ENCODE measurements at regions not wholly inside any gene's neighbourhood (a gene's known extent, or its start where the extent isn't known, plus 50 kb on each side); places are given as distances from the start of the nearest gene placed in this dataset.

DNA sequence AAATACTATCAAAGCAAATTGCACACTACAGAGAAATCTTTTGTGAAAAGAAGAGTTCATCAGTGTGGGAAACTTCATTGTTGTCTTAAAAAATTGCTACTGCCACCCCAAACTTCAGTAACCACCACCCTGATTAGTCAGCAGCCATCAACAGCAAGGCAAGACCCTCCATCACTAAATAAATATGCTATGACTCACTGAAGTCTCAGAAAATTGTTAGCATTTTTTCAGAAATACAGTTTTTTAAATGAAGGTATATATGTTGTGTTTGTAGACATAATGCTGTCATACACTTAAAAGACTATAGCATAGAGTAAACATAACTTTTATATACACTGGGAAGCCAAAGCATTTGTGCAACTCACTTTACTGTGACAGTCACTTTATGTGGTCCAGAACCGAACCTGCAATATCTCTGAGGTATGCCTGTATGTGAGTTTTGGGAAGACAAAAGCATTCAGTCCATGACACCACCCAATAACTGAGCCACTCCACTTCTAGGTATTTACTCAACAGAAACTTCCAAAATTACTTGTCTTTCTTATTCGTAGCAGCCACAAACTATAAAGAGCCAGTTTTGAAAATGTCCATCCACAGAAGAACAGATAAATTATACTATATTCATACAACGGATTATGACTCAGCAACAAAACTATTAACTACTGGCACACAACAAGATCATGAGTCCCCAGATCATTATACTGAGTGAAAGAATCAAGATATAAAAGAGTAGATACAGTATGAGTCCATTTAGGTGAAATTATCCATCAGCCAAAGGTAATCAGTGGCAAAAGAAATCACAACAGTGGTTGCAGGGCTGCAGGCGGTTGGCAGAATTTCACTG is 649.6 kb downstream of the BCL11B start:
- TF ChIP-seq, protein P1, sequence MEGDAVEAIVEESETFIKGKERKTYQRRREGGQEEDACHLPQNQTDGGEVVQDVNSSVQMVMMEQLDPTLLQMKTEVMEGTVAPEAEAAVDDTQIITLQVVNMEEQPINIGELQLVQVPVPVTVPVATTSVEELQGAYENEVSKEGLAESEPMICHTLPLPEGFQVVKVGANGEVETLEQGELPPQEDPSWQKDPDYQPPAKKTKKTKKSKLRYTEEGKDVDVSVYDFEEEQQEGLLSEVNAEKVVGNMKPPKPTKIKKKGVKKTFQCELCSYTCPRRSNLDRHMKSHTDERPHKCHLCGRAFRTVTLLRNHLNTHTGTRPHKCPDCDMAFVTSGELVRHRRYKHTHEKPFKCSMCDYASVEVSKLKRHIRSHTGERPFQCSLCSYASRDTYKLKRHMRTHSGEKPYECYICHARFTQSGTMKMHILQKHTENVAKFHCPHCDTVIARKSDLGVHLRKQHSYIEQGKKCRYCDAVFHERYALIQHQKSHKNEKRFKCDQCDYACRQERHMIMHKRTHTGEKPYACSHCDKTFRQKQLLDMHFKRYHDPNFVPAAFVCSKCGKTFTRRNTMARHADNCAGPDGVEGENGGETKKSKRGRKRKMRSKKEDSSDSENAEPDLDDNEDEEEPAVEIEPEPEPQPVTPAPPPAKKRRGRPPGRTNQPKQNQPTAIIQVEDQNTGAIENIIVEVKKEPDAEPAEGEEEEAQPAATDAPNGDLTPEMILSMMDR (IDR thresholded peaks at IDR 0.05), result no peak
- no peak for TF ChIP-seq POLR2A (IDR thresholded peaks at IDR 0.05)
- no peak for TF ChIP-seq POLR2AphosphoS5 (IDR thresholded peaks at IDR 0.05)
- Histone ChIP-seq H3K27me3 (replicated peaks; ENCODE audit: insufficient read depth) (no peaks in the 10 kb centered on the region), H3K4me3 (no peak overlapping the region), H3K27ac (no peak overlapping the region), H3K4me1 (replicated peaks) (no peaks in the 10 kb centered on the region), H3K36me3 (no peaks in the 10 kb centered on the region), H3K9me3 (no peaks in the 10 kb centered on the region)
- intact Hi-C loops (cut with DNase I), result no loop called here
- WGBS, result 82% methylated on average over 4 of the region's 4 CpGs
- DNase-seq (ENCODE audit: low spot score), result no peak

DNA sequence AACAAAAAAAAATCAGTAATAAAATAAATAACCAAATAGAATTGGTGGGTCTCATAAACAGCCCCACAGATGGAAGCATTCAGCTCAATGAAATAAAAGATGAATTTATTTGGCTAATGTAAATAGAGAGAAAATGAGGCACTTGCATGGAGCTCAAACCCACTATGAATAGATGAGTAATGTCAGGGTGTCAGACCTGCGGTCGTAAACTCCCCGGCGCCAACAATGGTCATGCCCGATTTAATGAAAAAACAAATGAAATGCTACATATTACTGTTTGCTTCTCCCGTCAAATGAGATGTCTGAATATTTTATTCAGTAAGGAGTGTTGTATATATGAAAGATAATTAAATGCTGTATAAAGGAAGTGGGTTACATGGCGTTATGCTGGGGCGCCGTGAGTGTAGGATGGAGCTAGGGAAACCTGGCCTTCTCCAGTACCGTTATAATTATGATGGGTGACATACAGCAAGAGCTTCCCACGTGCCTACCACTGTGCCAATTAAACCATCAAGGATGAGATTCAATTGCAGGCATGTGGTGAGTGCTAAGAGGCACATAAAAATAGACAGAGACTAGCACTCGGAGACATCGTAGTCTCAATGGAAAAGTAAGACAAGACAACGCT is 648.1 kb downstream of the BCL11B start:
- Histone ChIP-seq H3K27me3 (replicated peaks; ENCODE audit: insufficient read depth) (no peaks in the 10 kb centered on the region), H3K36me3 (no peaks in the 10 kb centered on the region), H3K4me3 (no peak overlapping the region), H3K9me3 (no peaks in the 10 kb centered on the region), H3K27ac (no peak overlapping the region), H3K4me1 (replicated peaks) (no peaks in the 10 kb centered on the region)
- DNase-seq (ENCODE audit: low spot score), result no peak
- TF ChIP-seq, protein P1 (IDR thresholded peaks at IDR 0.05), result no peak
- TF ChIP-seq POLR2AphosphoS5 (IDR thresholded peaks at IDR 0.05), result no peak
- no peak for TF ChIP-seq POLR2A (IDR thresholded peaks at IDR 0.05)
- intact Hi-C loops (cut with DNase I), result no loop called here
- 54% methylated on average over 14 of the region's 14 CpGs for WGBS

DNA sequence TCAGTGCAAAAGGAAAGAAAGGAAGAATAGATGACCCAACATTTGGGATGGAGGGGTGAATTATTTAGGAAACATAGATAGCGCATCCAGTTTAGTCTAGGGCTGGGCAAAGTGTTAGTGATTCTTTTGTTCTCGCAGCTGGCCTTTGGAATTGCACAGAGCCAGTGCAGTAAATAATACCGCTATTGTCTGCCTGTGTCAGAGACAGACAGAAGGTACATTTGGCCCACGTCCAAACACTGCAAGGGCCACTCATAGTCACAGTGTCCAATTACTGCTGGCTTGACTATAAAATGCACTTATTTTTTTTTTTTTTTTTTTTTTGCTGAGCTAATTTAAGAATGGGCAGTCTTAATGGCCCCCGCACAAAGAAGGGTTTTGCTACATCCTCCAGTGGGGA is 638.6 kb downstream of the BCL11B start:
- intact Hi-C loops (cut with DNase I), result no loop called here
- 13% methylated on average over 5 of the region's 5 CpGs for WGBS

DNA sequence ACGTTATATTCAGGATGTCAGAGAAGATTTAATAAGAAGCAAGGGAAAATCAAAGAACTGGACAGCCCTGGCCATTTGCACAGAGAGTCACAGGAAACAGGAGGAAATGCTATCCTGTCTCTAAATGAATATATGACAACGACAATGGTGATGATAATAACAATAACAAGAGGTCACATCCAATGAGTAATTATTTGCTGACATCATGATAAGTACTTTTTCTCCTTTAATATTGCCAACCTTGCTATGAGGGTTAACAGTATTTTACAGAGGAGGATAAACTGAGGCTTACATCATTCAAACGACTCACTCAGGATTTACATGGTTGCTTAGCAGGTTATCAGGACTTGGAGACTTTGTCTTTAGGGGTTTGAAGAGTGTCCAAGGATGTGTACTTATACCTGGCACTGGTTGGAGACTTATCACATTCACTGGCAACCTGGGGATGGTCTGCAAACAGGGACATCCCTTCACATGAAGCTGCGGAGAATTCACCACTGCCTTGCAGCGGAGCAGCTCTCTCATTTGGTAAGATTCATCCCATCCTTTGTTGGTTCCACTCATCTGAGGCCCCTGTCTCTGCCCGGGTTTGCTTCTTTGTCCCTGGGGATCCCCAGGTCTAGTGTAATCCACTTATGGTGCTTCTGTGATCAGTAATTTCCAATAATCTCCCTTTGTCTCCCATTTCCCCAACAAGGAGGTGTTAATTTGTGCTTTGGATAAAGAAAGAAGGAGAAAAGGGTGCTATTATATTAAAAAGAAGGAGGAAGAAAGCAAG is 637.8 kb downstream of the BCL11B start:
- DNase-seq (ENCODE audit: low spot score), result no peak
- intact Hi-C loops (cut with DNase I), result no loop called here
- Histone ChIP-seq H3K36me3 (no peaks in the 10 kb centered on the region), H3K27me3 (replicated peaks; ENCODE audit: insufficient read depth) (no peaks in the 10 kb centered on the region), H3K9me3 (no peaks in the 10 kb centered on the region), H3K4me1 (replicated peaks) (no peaks in the 10 kb centered on the region), H3K27ac (no peak overlapping the region), H3K4me3 (no peak overlapping the region)
- TF ChIP-seq POLR2AphosphoS5 (IDR thresholded peaks at IDR 0.05) (no peak), POLR2A (IDR thresholded peaks at IDR 0.05) (no peak)
- TF ChIP-seq, protein P1 (IDR thresholded peaks at IDR 0.05), result no peak
- WGBS, result 56% methylated on average over 6 of the region's 6 CpGs

More for the DNA sequence above, 638.6 kb downstream of the BCL11B start:
- no peaks in the 10 kb centered on the region for H3K27me3 ChIP-seq (replicated peaks; ENCODE audit: insufficient read depth)
- H3K4me3 ChIP-seq, result no peak overlapping the region
- H3K4me1 ChIP-seq (replicated peaks), result no peaks in the 10 kb centered on the region
- no peak overlapping the region for H3K27ac ChIP-seq
- peak; percentile 18 for DNase-seq (ENCODE audit: low spot score)
- H3K9me3 ChIP-seq, result no peaks in the 10 kb centered on the region
- H3K36me3 ChIP-seq, result no peaks in the 10 kb centered on the region
- TF ChIP-seq POLR2A (IDR thresholded peaks at IDR 0.05) (no peak), POLR2AphosphoS5 (IDR thresholded peaks at IDR 0.05) (no peak)
- TF ChIP-seq, protein P1 (IDR thresholded peaks at IDR 0.05), result no peak

All from prostate gland (tissue), 2 donors.